ENCODE measurements at regions not wholly inside any gene's neighbourhood (a gene's known extent, or its start where the extent isn't known, plus 50 kb on each side); places are given as distances from the start of the nearest gene placed in this dataset.

DNA sequence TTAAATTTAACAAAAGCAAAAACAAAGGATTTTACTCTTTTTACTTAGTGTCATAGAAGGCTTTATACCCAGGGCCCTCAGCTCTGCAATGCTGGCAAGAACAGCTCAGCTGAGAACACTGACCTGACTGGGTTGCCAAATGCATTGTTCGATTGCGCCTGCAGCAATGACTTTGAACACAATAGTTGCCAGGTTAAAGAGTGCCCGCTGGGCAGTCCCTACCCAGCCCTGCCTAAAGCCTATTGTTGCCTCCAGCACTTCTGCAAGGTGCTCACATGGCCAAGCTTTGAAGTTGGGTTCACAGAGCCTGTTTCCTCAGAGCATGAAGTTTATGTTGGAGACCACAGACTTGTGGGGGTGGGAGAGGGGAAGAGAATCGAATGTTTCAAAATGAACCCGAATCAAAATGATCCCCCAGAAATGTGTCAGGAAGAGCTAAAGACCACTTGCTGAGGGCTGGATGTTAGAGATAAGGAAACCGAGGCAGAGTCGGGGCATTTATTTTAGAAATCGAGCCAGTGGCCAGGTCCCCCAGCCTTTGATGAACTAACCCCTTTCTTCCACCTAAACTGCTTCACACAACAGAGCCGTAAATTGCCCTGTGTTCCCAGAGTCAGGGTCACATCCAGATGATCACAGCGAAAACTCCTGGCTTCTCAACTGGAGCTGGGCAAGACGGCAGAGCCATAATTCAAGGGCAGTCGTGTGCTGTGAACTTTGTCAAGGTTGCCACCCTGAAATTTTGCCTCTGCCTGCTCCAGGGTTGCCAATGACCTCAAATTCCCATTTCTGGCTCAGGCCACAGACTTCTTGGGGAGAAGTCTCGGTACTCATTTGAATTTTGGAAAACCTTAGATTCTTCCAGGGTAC is 55.0 kb downstream of the FOXA2 start:
- no peaks in the 10 kb centered on the region for H3K36me3 ChIP-seq (ENCODE audit: control insufficient read depth in 2 of 2, extremely low read depth in 1 of 2, insufficient read depth in 2 of 2, low read length in 2 of 2)
- no peak overlapping the region for H3K9ac ChIP-seq (ENCODE audit: control insufficient read depth, extremely low read depth, insufficient read depth, low read length)
- no peaks in the 10 kb centered on the region for H3K9me1 ChIP-seq (ENCODE audit: control insufficient read depth, extremely low read depth, insufficient read depth, low read length)
- no peak overlapping the region for H2AFZ ChIP-seq (ENCODE audit: control insufficient read depth, low read length)
- H3K79me2 ChIP-seq (ENCODE audit: control insufficient read depth, insufficient read depth, low read length): no peaks in the 10 kb centered on the region
- no peak for TF ChIP-seq EZH2 (IDR thresholded peaks at IDR 0.05; ENCODE audit: low read length)
- TF ChIP-seq, protein P1, sequence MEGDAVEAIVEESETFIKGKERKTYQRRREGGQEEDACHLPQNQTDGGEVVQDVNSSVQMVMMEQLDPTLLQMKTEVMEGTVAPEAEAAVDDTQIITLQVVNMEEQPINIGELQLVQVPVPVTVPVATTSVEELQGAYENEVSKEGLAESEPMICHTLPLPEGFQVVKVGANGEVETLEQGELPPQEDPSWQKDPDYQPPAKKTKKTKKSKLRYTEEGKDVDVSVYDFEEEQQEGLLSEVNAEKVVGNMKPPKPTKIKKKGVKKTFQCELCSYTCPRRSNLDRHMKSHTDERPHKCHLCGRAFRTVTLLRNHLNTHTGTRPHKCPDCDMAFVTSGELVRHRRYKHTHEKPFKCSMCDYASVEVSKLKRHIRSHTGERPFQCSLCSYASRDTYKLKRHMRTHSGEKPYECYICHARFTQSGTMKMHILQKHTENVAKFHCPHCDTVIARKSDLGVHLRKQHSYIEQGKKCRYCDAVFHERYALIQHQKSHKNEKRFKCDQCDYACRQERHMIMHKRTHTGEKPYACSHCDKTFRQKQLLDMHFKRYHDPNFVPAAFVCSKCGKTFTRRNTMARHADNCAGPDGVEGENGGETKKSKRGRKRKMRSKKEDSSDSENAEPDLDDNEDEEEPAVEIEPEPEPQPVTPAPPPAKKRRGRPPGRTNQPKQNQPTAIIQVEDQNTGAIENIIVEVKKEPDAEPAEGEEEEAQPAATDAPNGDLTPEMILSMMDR (optimal IDR thresholded peaks at IDR 0.05 in 1 of 3, IDR thresholded peaks at IDR 0.05 in 1 of 3, conservative IDR thresholded peaks at IDR 0.05 in 1 of 3; ENCODE audit: extremely low read depth in 1 of 3, insufficient read depth in 2 of 3, low read length in 3 of 3): no peak
- dilution Hi-C loops (cut with MboI; ENCODE audit: extremely low pct_ligation_motif_present, low sequenced_read_pairs): no loop called here
- no peak overlapping the region for H3K4me3 ChIP-seq (ENCODE audit: control insufficient read depth in 2 of 3, extremely low read depth in 1 of 3, insufficient read depth in 2 of 3, low read depth in 1 of 3, low read length in 3 of 3)
- H3K27ac ChIP-seq (ENCODE audit: control insufficient read depth, insufficient read depth, low read length): no peak overlapping the region
- DNase-seq (ENCODE audit: low read depth, low spot score) (no peak), FAIRE-seq (no peak)
- H3K4me1 ChIP-seq (ENCODE audit: control insufficient read depth, extremely low read depth, insufficient read depth, low read length): no peaks in the 10 kb centered on the region
- H3K4me2 ChIP-seq (ENCODE audit: control insufficient read depth, extremely low read depth, insufficient read depth, low read depth, low read length): no peak overlapping the region
- H3K9me3 ChIP-seq (ENCODE audit: control insufficient read depth, low read depth, low read length): no peaks in the 10 kb centered on the region
- H4K20me1 ChIP-seq (ENCODE audit: control insufficient read depth, extremely low read depth, insufficient read depth, low read length): no peaks in the 10 kb centered on the region
- peaks cover 6% of the 10 kb centered on the region for H3K27me3 ChIP-seq (ENCODE audit: control insufficient read depth, extremely low read depth, insufficient read depth, low read length)

DNA sequence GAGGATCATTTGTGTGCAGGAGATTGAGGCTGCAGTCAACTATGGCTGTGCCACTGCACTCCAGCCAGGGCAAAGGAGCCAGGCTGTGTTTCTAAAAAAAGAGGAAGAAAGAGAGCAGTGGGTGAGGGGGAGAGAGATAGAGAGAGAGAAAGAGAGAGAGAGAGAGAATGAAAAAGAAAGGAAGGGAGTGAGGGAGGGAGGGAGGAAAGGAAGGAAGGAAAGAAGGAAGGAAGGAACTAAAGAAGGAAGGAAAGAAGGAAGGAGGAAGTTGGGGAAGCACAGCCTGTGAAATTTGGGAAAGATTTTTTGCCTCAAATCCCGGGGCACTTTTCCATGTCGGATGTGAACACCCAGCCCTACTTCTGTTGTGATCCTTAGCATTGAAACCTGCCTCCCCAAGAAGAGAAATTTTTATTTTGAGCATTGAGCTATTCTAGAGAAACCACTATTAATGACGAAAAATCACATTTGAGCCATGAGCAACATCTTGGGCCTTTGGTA is 57.8 kb downstream of the FOXA2 start:
- H3K27me3 ChIP-seq (ENCODE audit: control insufficient read depth, extremely low read depth, insufficient read depth, low read length): peaks cover 6% of the 10 kb centered on the region
- no peaks in the 10 kb centered on the region for H4K20me1 ChIP-seq (ENCODE audit: control insufficient read depth, extremely low read depth, insufficient read depth, low read length)
- no peak overlapping the region for H3K27ac ChIP-seq (ENCODE audit: control insufficient read depth, insufficient read depth, low read length)
- no peak overlapping the region for H3K4me3 ChIP-seq (ENCODE audit: control insufficient read depth in 2 of 3, extremely low read depth in 1 of 3, insufficient read depth in 2 of 3, low read depth in 1 of 3, low read length in 3 of 3)
- no peaks in the 10 kb centered on the region for H3K9me3 ChIP-seq (ENCODE audit: control insufficient read depth, low read depth, low read length)
- no peak overlapping the region for H3K9ac ChIP-seq (ENCODE audit: control insufficient read depth, extremely low read depth, insufficient read depth, low read length)
- H2AFZ ChIP-seq (ENCODE audit: control insufficient read depth, low read length): no peak overlapping the region
- H3K9me1 ChIP-seq (ENCODE audit: control insufficient read depth, extremely low read depth, insufficient read depth, low read length): no peaks in the 10 kb centered on the region
- dilution Hi-C loops (cut with MboI; ENCODE audit: extremely low pct_ligation_motif_present, low sequenced_read_pairs): no loop called here
- H3K36me3 ChIP-seq (ENCODE audit: control insufficient read depth in 2 of 2, extremely low read depth in 1 of 2, insufficient read depth in 2 of 2, low read length in 2 of 2): no peaks in the 10 kb centered on the region
- no peak overlapping the region for H3K4me2 ChIP-seq (ENCODE audit: control insufficient read depth, extremely low read depth, insufficient read depth, low read depth, low read length)
- FAIRE-seq (no peak), DNase-seq (ENCODE audit: low read depth, low spot score) (no peak)
- H3K4me1 ChIP-seq (ENCODE audit: control insufficient read depth, extremely low read depth, insufficient read depth, low read length): no peaks in the 10 kb centered on the region
- no peak for TF ChIP-seq EZH2 (IDR thresholded peaks at IDR 0.05; ENCODE audit: low read length)
- TF ChIP-seq, protein P1 (optimal IDR thresholded peaks at IDR 0.05 in 1 of 3, IDR thresholded peaks at IDR 0.05 in 1 of 3, conservative IDR thresholded peaks at IDR 0.05 in 1 of 3; ENCODE audit: extremely low read depth in 1 of 3, insufficient read depth in 2 of 3, low read length in 3 of 3): no peak
- H3K79me2 ChIP-seq (ENCODE audit: control insufficient read depth, insufficient read depth, low read length): no peaks in the 10 kb centered on the region
